Neural cell (in vitro differentiated cells): ENCODE measurements at regions not wholly inside any gene's neighbourhood (a gene's known extent, or its start where the extent isn't known, plus 50 kb on each side); places are given as distances from the start of the nearest gene placed in this dataset.

ENCODE experiments used
- H2AFZ ChIP-seq: fragments of 200-600, 300-800 bp; sonication (generic), shearing (Covaris generic); 2 replicates; pipeline ENCODE4 v1.6.0; 2014; ENCODE audit warnings: low read depth, mild to moderate bottlenecking, antibody characterized with exemption, low read length, moderate library complexity
- H3F3A ChIP-seq: fragments of 200-600 bp; shearing (Covaris generic); 2 replicates; pipeline ENCODE4 v1.6.1; 2016; ENCODE audit warnings: mild to moderate bottlenecking, moderate library complexity, mixed read lengths, antibody characterized with exemption, low read length; ENCODE audit not compliant: insufficient read depth, poor library complexity, severe bottlenecking
- H3K27ac ChIP-seq: fragments of 200-600, 300-800 bp; sonication (generic), shearing (Covaris generic); 2 replicates; pipeline ENCODE4 v1.5.1; 2014; ENCODE audit warnings: mild to moderate bottlenecking, low read length, moderate library complexity
- H3K27me3 ChIP-seq: fragments of 300-800, 200-600 bp; sonication (generic), shearing (Covaris generic); 2 replicates; pipeline ENCODE4 v1.6.0; 2014; ENCODE audit warnings: mild to moderate bottlenecking, low read depth, low read length, moderate library complexity; ENCODE audit not compliant: insufficient read depth
- H3K36me3 ChIP-seq: fragments of 300-800, 200-600 bp; sonication (generic), shearing (Covaris generic); 2 replicates; pipeline ENCODE4 v1.5.1; 2014; ENCODE audit warnings: mild to moderate bottlenecking, antibody characterized with exemption, low read length, moderate library complexity; ENCODE audit not compliant: insufficient read depth
- H3K4me2 ChIP-seq: fragments of 300-800, 200-600 bp; sonication (generic), shearing (Covaris generic); 2 replicates; pipeline ENCODE4 v1.6.0; 2014; ENCODE audit warnings: mild to moderate bottlenecking, low read length
- H3K4me3 ChIP-seq: fragments of 300-800, 200-600 bp; sonication (generic), shearing (Covaris generic); 2 replicates; pipeline ENCODE4 v1.5.1; 2014; ENCODE audit warnings: mild to moderate bottlenecking, low read length, moderate library complexity
- H3K79me2 ChIP-seq: fragments of 200-600 bp; shearing (Covaris generic); replicated peaks from 2 replicates; pipeline ENCODE4 v1.6.0; 2014; ENCODE audit warnings: mild to moderate bottlenecking, low read length, moderate library complexity; ENCODE audit not compliant: insufficient read depth
- H3K9ac ChIP-seq: fragments of 300-800, 200-600 bp; sonication (generic), shearing (Covaris generic); 2 replicates; pipeline ENCODE4 v1.6.1; 2016; ENCODE audit warnings: mild to moderate bottlenecking, low read length, mixed read lengths
- H3K9me2 ChIP-seq: fragments of 200-600 bp; shearing (Covaris generic); 2 replicates; pipeline ENCODE4 v1.6.1; 2016; ENCODE audit warnings: mild to moderate bottlenecking, low read length, mixed read lengths; ENCODE audit not compliant: insufficient read depth
- H3K9me3 ChIP-seq: fragments of 200-600, 300-800 bp; sonication (generic), shearing (Covaris generic); 2 replicates; pipeline ENCODE4 v1.6.1; 2016; ENCODE audit warnings: mild to moderate bottlenecking, mixed run types, low read length, moderate library complexity, mixed read lengths
- H4K20me1 ChIP-seq: fragments of 200-600 bp; shearing (Covaris generic); 2 replicates; pipeline ENCODE4 v1.6.1; 2016; ENCODE audit warnings: mild to moderate bottlenecking, mixed run types; ENCODE audit not compliant: insufficient read depth
- CTCF ChIP-seq: fragments of 450-650 bp; IDR thresholded peaks from 2 replicates; pipeline ENCODE4 v1.5.1; 2014; ENCODE audit warnings: antibody characterized with exemption, mild to moderate bottlenecking, moderate library complexity; ENCODE audit not compliant: poor library complexity, severe bottlenecking
- EP300 ChIP-seq: fragments of 450-650 bp; conservative IDR thresholded peaks from 2 replicates; pipeline ENCODE4 v1.6.1; 2014; ENCODE audit warnings: antibody characterized with exemption, mild to moderate bottlenecking, moderate library complexity; ENCODE audit not compliant: poor library complexity, severe bottlenecking
- EZH2 ChIP-seq: fragments of 200-600, 300-800 bp; shearing (Covaris generic), sonication (generic); IDR thresholded peaks from 2 replicates; pipeline ENCODE4 v1.6.1; 2014; ENCODE audit warnings: antibody characterized with exemption, low read length, borderline replicate concordance, mild to moderate bottlenecking; ENCODE audit not compliant: insufficient read depth, poor library complexity, severe bottlenecking
- MXI1 ChIP-seq: fragments of 450-650 bp; conservative IDR thresholded peaks from 2 replicates; pipeline ENCODE4 v1.6.1; 2014; ENCODE audit warnings: antibody characterized with exemption, mild to moderate bottlenecking; ENCODE audit not compliant: poor library complexity, severe bottlenecking
- POLR2AphosphoS5 ChIP-seq: IDR thresholded peaks from 2 replicates; pipeline ENCODE4 v1.6.1; 2012
- RAD21 ChIP-seq: fragments of 450-650 bp; conservative IDR thresholded peaks from 2 replicates; pipeline ENCODE4 v1.6.1; 2014; ENCODE audit warnings: antibody characterized with exemption, mild to moderate bottlenecking, moderate library complexity
- REST ChIP-seq: IDR thresholded peaks from 2 replicates; pipeline ENCODE4 v1.6.1; 2012; ENCODE audit warnings: borderline replicate concordance
- SMC3 ChIP-seq: fragments of 450-650 bp; conservative IDR thresholded peaks from 2 replicates; pipeline ENCODE4 v1.6.1; 2014; ENCODE audit warnings: antibody characterized with exemption, mild to moderate bottlenecking, moderate library complexity; ENCODE audit not compliant: poor library complexity
- TAF1 ChIP-seq: IDR thresholded peaks from 2 replicates; pipeline ENCODE4 v1.6.1; 2012; ENCODE audit warnings: low read depth

GRCh38 chr2:217052856-217053577 is 193.2 kb upstream of the TNP1 start:
- no peaks in the 10 kb centered on the region for H3K79me2 ChIP-seq
- no peak overlapping the region for H2AFZ ChIP-seq
- H3K9ac ChIP-seq: no peak overlapping the region
- no peak overlapping the region for H3K27ac ChIP-seq
- no peaks in the 10 kb centered on the region for H4K20me1 ChIP-seq
- no peaks in the 10 kb centered on the region for H3K9me2 ChIP-seq
- H3F3A ChIP-seq: no peaks in the 10 kb centered on the region
- TF ChIP-seq EP300 (no peak), MXI1 (no peak), CTCF (no peak), SMC3 (no peak), RAD21 (no peak), EZH2 (no peak), POLR2AphosphoS5 (no peak), TAF1 (no peak)
- H3K4me2 ChIP-seq: no peak overlapping the region
- no peak overlapping the region for H3K4me3 ChIP-seq
- H3K36me3 ChIP-seq: no peaks in the 10 kb centered on the region
- H3K9me3 ChIP-seq: no peaks in the 10 kb centered on the region
- H3K27me3 ChIP-seq: no peaks in the 10 kb centered on the region

GRCh38 chr2:217051416-217051815 is 191.6 kb upstream of the TNP1 start:
- H3K79me2 ChIP-seq: no peaks in the 10 kb centered on the region
- no peak overlapping the region for H3K9ac ChIP-seq
- H3K27me3 ChIP-seq: no peaks in the 10 kb centered on the region
- H3K36me3 ChIP-seq: no peaks in the 10 kb centered on the region
- no peak overlapping the region for H3K27ac ChIP-seq
- no peak overlapping the region for H3K4me2 ChIP-seq
- no peaks in the 10 kb centered on the region for H4K20me1 ChIP-seq
- H3F3A ChIP-seq: no peaks in the 10 kb centered on the region
- H3K9me2 ChIP-seq: no peaks in the 10 kb centered on the region
- no peaks in the 10 kb centered on the region for H3K9me3 ChIP-seq
- no peak overlapping the region for H3K4me3 ChIP-seq
- TF ChIP-seq CTCF (no peak), MXI1 (no peak), SMC3 (no peak), REST (no peak)
- H2AFZ ChIP-seq: no peak overlapping the region
